HG03159 (cell line): ENCODE measurements at regions not wholly inside any gene's neighbourhood (a gene's known extent, or its start where the extent isn't known, plus 50 kb on each side); places are given as distances from the start of the nearest gene placed in this dataset.

Source experiments
- ATAC-seq: cut with Tn5 transposase; IDR thresholded peaks from one replicate; pipeline ENCODE4 v1.9.1; 2021; ENCODE audit warnings: mild to moderate bottlenecking, moderate library complexity; ENCODE audit not compliant: unreplicated experiment

DNA sequence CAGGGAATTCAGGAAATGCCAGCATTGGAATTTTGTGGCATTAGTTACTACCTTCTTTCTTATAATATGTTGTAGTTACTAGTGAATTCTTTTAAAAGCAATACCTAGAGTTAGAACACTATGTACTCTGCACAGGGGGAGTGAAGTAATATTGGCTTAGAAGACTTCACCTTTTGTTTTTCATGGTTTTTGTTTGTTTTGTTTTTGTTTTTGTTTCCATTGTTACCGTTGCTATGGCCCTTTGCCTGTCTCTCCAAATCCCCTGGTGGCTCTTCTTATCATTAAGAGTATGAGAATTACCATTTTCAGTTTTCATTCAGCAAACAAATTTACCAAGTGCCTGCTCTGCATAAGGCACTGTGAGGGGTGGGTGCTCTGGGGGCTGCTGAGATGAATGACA is 160.1 kb downstream of the HAUS1 start:
- ATAC-seq = peak; percentile 73

GRCh38 chr18:46265196-46266156 is 161.3 kb downstream of the HAUS1 start:
- no peak for ATAC-seq

DNA sequence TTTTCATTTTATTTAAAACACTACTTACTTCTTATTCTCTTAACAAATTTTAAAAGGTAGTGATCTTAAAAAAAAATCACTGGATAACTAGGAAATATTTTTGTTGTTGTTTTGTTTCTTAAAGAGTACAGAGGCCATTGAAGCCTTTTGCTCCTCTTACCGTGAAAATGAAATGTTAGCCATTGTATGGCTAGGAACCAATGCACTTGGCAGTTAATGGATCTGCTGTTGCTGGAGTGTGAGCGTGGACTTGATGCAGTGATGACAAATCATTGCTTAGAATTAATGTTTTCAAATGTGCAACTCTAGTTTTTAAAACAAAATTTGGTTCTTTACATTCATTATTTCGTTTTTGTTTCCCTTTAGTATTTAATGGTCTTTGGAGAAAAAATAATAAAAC is 162.3 kb downstream of the HAUS1 start:
- ATAC-seq = no peak

- no peak for ATAC-seq
These were observed 164.5 kb downstream of the HAUS1 start for GRCh38 chr18:46268671-46269070.

GRCh38 chr18:46269275-46269674 is 165.1 kb downstream of the HAUS1 start:
- ATAC-seq = no peak

DNA sequence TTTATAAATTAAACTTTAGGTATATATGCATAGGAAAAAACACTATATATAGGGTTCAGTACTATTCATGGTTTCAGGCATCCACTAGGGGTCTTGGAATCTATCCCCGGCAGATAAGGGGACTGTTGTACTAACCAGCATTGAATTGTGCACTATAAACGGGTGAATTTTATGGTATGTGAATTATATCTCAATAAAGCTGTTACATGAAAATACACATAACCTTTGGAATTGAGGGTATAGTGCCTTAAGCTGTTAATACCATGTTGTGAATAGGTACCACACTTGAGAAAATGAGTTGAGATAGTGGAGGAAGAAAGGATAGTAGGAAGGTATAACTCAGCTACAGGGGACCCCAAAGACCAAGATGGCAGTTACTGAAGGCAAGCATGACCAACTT is 167.3 kb downstream of the HAUS1 start:
- no peak for ATAC-seq

DNA sequence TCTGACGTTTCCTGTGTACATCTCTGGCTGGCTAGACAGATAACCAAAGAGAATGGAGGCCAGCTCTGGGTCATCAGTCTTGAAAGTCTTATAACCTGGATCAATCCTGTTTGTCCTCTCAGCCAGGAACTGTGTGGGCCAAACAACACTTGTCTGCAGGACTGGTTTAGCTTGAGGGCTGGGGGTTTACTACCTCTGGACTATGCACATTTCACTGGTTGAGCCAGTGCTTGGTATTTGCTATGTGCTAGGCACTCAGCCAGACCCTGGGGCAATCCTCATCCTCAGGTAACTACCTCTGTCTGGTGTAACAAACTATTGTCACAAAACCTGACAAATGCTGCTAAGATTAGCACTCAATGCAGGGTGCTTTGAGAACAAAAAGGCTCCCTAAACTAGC is 169.7 kb downstream of the HAUS1 start:
- no peak for ATAC-seq

- no peak for ATAC-seq
These were observed 170.1 kb downstream of the HAUS1 start for GRCh38 chr18:46274266-46274665.

DNA sequence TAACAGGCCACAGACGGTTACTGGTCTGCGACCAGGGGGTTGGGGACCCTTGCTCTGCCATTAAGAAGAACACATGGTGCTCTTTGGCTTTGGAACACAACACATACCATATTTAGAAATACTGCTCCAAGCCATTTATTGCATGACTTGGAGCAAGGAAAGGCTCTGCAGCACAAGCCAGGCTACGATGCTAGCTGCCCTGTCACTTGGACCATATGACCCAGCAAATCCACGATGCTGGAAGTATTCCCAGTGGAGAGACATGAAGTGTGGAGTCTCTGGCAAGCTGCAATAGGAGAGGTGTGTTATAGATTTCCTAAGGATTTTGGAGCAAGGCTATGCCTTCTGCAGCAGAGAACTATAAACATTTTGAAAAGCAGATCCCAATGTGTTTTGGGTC is 171.2 kb downstream of the HAUS1 start:
- no peak for ATAC-seq

- ATAC-seq = no peak
These were observed 172.6 kb downstream of the HAUS1 start for GRCh38 chr18:46276748-46277147.

DNA sequence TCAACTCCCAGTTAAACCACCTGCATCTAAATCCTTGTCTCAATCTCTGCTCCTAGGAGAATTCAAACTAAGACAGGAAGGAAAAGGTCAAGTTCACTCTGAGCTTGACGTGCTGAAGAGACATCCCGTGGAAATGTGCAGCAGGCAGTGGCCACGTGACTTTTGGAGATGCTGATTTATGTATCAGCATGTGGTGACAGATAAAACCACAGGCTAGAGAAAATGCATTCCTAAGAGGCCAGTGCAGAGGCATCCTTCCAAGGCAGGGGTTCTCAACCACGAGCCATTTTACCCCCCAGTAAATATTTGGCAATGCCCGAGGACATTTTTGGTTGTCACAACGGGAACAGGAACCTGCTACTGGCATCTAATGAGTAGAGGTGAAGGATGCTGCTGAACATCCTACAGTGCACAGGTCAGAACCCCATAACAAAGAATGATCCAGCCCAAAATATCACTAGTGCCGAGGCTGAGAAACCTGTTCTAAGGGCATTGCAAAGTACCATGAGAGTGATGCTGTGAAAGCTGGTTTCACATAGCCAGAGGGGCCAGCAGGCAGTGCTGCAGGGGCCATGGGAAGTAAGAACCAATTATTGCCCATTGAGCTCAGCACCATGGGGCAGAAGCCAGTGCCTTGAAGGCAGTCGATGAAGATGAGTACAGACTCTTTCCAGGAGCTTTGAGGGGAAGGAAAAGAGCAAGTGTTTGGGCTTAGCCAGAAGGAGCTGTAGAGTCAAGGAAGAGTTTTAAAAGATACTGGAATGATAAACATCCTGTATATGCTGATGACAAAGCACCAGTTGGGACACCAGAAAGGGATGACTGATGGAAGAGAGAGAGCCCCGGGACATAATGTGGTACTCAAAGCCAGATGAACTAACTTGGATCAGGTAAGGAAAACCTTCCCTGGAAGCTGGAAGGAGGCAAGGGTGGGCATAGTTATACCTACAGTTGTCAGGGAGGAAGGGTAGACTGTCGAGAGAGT is 174.6 kb downstream of the HAUS1 start:
- no peak for ATAC-seq

DNA sequence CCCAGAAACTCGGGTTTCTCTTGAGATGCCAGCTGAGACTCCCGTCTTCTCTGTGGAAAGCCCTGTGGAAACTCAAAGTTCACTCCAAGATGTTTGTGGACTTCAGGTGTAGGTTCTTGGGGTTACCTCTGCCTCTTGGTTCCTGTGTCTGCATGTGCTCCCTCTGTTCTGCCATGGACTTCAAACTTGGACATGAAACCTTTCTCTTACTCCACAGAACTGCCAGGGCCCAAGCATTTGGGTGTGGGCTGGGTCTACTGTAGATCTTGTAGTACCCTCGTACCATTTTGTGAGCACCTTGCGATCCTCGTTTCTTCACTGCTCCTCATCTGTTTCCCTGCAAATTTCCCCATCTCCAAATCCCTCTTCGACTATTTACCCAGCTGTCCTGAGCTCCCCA is 175.5 kb downstream of the HAUS1 start:
- no peak for ATAC-seq

DNA sequence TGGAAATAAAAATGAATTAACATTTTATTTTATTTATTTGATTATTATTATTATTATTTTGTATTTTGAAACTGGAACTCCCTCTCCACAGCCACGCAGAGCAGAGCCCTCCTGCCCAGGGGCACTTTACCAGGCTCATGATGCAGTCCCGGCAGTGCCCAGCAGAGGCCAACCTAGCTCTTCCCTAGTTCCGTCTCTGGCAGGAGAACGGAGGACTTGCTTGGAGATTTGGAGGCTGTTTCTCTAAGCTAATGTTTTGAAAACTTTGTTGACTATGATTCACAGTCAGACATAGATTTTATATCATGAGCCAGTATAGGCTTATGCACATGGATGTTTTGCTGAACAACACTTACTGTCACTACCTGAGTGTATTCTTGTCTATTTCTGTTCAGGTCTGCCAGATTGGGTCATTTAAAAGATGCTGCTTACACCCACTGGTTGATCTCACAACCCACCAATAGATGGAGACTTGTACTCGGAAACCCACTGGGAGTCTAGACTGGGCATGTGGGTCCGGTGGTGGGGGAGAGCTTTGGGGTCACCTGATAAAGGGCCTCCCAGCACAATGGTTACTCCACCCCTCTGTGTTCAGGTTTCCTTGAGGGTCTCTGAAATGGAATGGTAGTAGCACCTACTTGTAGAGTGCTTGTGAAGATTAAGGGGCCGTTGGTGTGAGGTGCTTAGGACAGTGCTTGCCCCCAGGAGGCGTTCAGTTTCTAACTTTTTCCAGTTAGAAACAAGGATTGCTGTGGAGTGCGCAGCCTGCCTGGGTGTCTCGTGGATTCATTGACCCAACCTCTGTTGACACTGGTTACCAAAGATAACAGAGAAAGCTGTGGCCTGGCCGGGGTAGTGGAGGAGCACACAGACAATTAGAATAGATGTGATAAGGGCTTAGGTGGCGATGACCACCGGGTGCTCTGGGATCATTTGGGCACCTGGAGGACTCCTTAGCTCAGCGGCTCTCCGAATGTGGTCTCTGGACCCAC is 177.3 kb downstream of the HAUS1 start:
- peak; percentile 76 for ATAC-seq

GRCh38 chr18:46282177-46282570 is 178.0 kb downstream of the HAUS1 start:
- no peak for ATAC-seq

DNA sequence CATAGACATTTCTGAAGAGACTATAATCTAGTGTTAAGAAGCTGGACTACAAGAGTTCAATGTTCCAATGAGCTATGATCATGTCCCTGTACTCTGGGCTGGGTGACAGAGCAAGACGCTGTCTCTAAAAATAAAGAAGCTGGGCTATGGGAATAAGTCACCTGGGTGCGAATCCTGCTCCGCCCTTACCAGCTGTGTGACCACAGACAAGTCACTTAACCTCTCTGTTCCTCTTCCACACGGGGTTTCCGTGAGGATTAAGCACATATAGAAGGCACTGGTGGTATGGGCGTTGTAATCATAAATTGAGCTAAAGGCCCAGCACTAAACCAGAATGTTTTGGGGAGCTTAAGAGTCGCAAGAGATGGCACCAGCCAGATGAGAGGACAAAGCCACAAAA is 178.5 kb downstream of the HAUS1 start:
- no peak for ATAC-seq

GRCh38 chr18:46283268-46283667 is 179.1 kb downstream of the HAUS1 start:
- ATAC-seq = no peak

DNA sequence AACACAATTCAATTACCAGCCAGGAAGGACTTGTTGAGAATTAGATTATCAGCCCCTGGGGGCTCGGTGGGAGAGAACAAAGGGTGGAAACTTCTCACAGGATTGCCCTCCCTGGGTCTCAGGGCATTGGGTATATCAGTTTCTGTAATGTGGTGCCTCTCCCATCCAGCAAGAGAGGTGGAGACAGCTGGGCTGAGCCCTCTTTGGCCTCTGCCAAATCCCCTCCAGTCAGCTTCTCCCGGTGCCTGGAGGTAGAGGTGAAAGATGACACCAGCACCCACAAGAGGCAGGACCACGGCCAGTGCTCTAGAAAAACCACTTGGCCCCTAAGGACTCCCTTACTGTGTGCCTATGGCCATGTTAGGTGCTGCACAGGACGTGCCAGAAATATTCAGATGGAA is 179.7 kb downstream of the HAUS1 start:
- ATAC-seq = no peak

- ATAC-seq = no peak
These were observed 185.3 kb downstream of the HAUS1 start for GRCh38 chr18:46289463-46289862.

DNA sequence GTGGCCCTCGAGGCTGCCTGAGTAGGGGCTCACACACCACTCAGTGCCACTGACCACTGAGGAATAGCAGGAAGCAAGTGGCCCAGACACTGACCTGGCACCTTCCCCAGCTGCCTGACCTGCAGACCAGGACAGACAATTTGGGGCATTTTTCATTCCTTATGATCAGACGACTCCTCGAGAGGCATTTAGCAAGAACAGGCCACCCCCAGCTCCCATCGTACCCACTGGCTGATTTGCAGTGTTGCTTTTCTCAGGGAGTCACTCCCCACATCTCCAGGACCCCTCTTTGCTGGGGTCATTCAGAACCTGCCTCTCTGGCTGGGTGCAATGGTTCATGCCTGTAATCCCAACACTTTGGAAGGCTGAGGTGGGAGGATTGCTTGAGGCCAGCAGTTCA is 185.7 kb downstream of the HAUS1 start:
- ATAC-seq = no peak

GRCh38 chr18:46290440-46291020 is 186.3 kb downstream of the HAUS1 start:
- no peak for ATAC-seq
